Stimulated activated CD4-positive, alpha-beta T cell treated with anti-CD3 and anti-CD28 coated beads, Interleukin-2, amount 100 ng/mL, for 48 hours (primary cell): ENCODE measurements at regions not wholly inside any gene's neighbourhood (a gene's known extent, or its start where the extent isn't known, plus 50 kb on each side); places are given as distances from the start of the nearest gene placed in this dataset.

Experiments
- DNase-seq, 2 donors: peaks; one replicate each; pipeline ENCODE4 v3.0.0-alpha.2; 2020

GRCh38 chr12:13839365-13840336 lies 141.8 kb downstream of the GRIN2B start:
- no peak for DNase-seq

DNA sequence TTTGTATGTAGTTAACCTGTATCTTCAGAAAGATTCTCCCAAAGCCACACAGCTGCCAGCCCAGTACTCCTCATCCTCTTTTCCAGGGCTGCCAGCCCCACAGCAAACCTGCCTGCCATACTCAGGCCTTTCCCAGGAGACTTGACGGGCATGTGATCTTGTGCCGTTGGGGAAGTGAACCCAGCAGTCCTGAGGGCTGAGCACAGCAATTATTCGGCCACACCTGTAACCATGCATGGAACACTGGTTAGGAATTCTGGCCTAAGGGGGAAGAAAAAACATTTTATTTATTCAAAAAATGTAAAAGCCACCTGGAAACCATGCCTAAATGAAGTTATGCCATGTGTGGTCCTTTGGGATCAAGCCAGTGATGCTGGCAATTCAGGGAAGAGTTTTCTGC lies 145.3 kb downstream of the GRIN2B start:
- no peak for DNase-seq

- no peak for DNase-seq
These were observed 145.8 kb downstream of the GRIN2B start for GRCh38 chr12:13835652-13836051.

DNA sequence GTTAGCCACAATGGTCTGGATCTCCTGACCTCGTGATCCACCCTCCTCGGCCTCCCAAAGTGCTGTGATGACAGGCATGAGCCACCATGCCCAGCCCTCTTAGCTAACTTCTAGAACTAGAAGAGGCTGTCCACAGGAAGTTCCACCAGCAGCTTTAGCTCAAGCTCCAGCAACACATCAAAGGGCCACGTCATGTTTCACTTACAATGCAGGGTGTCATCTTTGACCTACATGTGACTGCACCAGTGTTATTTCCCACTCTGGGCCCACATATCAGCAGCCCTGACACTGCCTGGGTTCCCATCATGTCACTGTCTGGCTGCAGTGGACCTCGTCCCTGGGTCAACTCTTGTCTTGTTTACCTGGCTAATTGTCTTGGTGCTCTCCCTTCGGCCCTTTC lies 147.2 kb downstream of the GRIN2B start:
- no peak for DNase-seq

DNA sequence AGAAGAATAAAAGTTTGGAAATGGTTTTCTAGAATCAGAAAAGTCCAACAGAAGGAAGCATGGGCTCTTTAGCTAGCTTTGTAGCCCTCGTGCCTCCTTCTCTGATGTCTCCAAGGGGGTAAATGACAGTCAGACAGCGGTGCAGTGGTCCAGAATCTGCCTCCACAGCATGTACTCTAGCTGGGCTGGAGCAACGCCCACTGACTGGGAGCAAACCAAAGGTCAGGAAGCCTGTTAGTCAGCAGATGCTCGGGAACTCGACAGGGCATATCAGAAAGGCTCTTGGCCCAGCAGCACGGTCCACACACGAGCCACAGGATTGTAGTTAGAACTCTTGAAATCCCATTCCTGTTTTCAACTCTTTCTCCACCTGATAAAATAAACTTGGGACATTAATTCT lies 164.3 kb downstream of the GRIN2B start:
- DNase-seq, result no peak

- no peak for DNase-seq
These were observed 165.0 kb downstream of the GRIN2B start for GRCh38 chr12:13816394-13816793.

- no peak for DNase-seq
These were observed 169.2 kb downstream of the GRIN2B start for GRCh38 chr12:13812168-13812567.

DNA sequence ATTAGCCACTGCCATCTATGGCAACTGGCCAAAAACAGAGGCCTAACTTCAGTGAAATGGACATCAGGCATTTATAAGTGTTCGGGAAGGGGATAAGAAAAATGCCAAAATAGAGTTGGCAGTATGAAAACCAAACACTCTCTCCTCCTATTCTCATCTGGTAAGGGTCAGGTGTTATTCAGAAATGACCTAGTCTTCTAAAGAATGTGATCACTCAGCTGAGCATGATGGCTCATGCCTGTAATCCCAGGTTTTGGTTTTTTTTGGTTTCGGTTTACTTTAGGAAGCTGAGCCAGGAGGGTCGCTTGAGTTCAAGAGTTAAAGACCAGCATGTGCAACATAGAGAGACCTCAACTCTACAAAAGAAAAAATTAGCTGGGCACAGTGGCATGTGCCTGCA lies 170.3 kb downstream of the GRIN2B start:
- DNase-seq, result no peak

GRCh38 chr12:13805041-13805440 lies 176.4 kb downstream of the GRIN2B start:
- DNase-seq, result no peak

- no peak for DNase-seq
These were observed 179.9 kb downstream of the GRIN2B start for GRCh38 chr12:13801543-13801942.

DNA sequence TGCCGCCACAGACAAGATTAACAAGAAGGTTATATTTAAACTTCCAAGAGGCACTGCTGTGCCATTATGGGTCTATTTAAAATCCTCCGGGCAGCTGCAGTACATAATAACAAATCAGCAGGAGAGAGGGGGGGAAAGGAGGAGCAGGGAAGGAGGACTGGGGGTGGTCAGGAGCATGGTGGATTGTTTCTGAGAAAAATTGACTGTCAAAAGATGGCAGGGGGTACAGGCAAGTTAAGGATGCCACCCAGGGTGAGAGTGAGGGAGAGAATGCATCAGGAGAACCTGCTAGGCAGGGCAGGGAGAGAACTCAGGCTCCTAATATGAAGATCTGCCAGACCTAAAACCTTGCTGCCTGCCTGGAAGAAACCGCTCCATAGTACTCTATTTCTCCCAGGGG lies 181.8 kb downstream of the GRIN2B start:
- no peak for DNase-seq

- DNase-seq, result no peak
These were observed 183.2 kb downstream of the GRIN2B start for GRCh38 chr12:13798162-13798561.

GRCh38 chr12:13794706-13795105 lies 186.7 kb downstream of the GRIN2B start:
- DNase-seq, result no peak

DNA sequence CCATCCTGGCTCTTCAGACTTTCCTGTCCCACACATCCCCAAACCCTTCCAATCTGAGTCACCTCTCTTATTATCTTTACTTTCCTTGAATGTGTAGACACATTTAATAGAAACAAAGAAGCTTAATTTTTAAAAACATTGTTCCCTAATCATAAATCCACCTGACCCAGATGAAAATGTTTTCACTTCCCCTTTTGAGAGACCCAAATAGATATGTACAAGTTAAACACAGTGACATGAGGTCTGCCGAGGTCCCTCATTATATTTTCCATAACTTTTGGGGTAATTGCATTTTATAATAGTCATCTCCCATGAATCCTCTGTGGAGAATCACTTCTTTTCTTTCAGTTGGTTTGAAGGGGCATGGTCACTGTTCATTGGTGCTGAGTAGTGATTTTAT lies 191.1 kb downstream of the GRIN2B start:
- no peak for DNase-seq

DNA sequence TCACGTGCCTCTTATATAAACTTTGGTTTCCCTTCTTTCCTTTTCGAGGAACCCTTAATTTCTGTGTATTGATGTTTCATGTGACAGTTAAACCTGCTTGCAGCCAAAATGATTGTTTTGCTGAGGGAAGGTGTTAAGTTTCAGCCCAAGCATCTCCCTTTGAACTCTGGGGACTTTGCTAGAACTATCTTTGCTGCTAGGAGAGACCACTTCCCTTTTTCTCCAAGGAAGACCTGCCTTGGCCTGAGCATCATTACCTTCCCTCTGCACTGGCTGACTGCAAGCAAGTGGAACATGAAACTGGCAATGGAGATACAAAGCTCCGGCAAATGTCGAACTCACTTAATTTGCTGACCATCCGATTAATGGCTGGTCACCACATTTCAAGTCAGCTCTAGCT lies 192.8 kb downstream of the GRIN2B start:
- DNase-seq, result no peak

DNA sequence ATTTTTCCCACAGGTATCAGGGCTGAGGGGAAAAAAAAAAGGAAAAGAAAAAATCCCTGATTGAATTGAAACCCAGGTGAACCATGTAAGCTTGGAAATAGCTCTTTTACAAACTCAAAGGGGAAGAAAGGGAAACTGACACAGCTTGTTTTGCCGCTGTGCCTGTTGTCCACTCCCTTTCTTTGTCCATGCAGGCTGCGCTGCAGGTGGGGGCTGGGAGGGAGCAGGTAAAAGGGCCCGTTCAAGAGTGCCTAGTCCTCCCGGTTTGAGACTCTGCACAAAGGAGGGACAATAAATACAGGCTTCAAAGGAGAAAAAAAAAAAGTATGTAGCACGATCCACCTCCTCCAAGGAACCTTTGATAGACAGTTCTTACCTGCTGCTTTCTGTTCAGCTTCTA lies 194.8 kb downstream of the GRIN2B start:
- no peak for DNase-seq

GRCh38 chr12:13784504-13784903 lies 196.9 kb downstream of the GRIN2B start:
- no peak for DNase-seq

DNA sequence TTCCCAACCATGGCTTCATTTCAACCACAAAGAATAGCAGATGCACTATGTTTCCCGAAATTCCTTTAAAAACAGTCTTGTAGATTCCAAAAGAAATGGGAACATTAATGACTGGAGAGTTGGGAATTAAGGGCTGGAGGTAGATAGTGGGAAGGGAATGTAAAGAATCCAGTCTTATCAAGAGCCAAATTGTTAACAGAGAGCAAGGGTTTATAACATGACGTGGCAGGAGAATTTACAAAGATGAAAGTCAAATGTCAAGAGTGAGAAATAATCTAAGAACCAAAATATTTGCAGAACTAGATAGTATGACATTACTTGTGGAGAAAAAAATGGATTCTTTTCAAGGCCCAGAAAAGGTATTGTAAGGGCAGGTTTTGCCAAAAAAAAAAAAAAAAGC lies 200.9 kb downstream of the GRIN2B start:
- no peak for DNase-seq

DNA sequence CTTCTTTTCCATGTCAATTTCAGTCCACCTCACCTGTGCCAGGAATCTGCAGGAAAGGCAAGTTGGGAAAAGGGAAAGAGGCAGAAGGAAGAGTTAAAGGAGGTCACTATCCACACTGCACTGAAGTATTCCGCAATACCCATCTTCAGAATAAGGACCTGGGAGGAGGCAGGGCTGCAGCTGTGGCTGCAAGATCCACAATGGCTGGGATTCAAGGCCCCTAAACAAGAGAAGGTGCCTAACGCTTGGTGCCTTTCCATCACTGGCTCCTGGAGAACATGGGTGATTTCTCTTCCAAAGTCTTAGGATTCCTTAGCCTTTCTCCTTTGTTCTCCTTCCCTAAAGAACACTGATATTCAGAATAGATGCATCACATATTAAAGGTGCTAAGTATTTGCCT lies 204.0 kb downstream of the GRIN2B start:
- no peak for DNase-seq

DNA sequence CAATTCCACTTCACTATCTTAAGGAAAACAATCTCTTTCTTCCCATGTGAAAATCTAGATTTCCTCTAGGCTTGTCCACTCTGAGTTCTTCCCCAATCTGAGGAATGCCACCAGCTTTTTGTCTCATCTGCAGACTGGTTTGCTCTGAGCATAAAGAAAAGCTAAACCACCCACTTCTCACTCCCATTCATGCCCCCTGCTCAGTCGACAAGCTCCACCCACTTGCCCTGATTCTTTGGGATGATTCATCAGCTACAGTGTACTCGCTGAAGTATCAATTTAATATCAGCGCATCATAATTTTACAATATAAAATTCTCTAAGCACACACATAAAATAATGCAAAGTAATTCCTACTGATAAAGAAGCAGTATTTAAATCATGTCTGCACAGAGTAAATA lies 209.1 kb downstream of the GRIN2B start:
- no peak for DNase-seq

DNA sequence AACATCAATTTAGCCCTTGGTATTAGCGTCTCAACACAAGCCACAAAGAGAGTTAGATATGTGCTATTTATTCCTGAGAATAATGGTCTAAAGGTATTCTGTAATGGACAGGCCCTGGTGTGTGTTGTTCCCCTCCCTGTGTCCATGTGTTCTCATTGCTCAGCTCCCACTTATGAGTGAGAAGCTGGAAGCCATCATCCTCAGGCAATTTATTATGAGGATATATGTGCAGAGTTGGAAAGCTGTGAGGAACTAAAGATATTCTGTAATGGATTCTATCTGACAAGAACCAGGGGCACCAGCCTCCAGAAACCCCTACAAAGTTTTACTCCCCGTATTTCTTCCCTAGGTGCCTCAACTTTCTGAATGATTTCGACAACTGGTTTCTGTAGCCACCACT lies 210.8 kb downstream of the GRIN2B start:
- DNase-seq, result no peak

DNA sequence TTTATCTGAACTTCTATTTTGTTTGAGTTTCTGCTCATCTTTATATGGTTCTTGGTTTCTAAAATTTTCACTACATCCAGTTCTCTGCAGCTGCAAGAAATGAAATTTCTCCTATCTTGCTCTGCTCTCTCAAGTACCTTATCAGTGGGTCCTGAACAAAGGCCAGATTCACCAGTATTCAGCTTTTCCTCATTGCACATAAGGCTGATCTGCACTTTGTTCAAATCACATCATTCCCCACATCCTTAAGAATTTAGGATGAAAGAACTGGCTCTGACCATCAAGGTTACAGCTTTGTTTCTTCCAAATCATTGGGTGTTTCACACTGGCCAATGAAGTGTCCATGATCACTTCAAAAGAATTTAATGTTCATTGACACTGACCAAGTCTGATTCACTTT lies 211.4 kb downstream of the GRIN2B start:
- no peak for DNase-seq

GRCh38 chr12:13769273-13769672 lies 212.1 kb downstream of the GRIN2B start:
- no peak for DNase-seq

DNA sequence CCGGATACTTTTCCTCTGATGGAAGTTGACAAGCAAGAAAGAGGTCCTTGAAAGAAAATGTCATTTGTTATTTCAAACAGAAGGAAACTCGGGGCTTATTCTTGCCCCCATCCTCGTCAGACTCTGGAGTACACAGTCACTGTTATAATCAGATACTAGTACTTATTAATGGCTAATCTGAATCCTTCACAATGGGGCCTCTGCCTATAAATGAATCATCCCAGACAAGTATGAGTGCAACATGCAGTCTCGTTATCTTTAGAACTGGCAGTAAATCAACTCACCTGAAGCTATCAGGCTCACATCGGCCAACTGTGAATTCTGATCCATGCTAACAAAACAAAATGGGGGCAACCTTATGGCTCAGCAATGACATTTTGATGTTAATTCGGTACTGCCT lies 216.7 kb downstream of the GRIN2B start:
- DNase-seq, result no peak

DNA sequence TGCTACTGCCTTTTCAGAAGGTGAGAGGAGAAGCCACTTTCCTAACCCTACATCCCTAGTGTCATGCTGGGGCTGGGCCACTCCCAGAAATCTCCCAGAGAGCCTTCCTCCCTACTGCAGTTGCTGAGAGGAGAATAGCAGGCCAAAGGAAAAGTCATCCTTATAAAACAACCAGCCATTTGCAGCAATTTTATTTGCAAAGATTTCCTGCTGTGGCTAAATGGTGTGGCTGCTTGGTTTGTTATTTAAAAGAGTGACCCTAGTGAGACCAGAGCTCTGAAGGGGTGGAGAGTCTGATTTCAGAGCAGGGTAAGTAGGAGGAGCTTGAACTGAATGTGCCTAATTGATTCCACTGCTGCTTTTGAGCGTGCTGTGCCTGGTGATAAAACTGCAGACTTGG lies 232.0 kb downstream of the GRIN2B start:
- no peak for DNase-seq
